H7 (cell line): ENCODE measurements at regions not wholly inside any gene's neighbourhood (a gene's known extent, or its start where the extent isn't known, plus 50 kb on each side); places are given as distances from the start of the nearest gene placed in this dataset.

Experiments
- DNase-seq: peaks from one replicate; pipeline ENCODE4 v3.0.0; 2012
- H3K27me3 ChIP-seq: 2 replicates; pipeline ENCODE4 v1.6.0; 2011; ENCODE audit warnings: mild to moderate bottlenecking, low read length; ENCODE audit not compliant: control insufficient read depth, insufficient read depth
- H3K36me3 ChIP-seq: replicated peaks from 2 replicates; pipeline ENCODE4 v1.5.1; 2011; ENCODE audit warnings: low read length; ENCODE audit not compliant: control insufficient read depth, insufficient read depth
- H3K4me3 ChIP-seq: 2 replicates; pipeline ENCODE4 v1.5.1; 2011; ENCODE audit warnings: low read depth, mild to moderate bottlenecking, control low read depth, low read length, moderate library complexity; ENCODE audit not compliant: insufficient read depth

- Histone ChIP-seq H3K27me3 (no peaks in the 10 kb centered on the region), H3K4me3 (no peak overlapping the region), H3K36me3 (no peaks in the 10 kb centered on the region)
- no peak for DNase-seq
These were observed 288.1 kb upstream of the PCDH10 start for GRCh38 chr4:132860976-132861375.

DNA sequence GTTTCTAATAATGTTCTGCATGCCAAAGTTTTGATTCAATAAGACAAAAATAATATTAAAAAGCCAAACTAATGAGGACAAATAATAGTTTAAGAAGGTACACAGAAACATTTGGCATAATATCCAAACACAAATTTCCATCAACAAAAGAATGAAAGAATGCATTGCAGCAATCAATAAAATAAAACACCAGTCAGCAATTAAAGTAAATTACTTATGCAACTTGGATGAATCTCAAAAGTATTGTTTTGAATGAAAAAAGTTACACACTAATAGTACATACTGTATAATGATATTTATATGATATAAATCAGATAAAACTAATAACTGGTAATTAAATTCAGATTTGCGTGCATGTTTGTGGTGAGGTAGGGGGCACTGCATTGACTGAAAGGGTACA is 285.5 kb upstream of the PCDH10 start:
- Histone ChIP-seq H3K36me3 (no peaks in the 10 kb centered on the region), H3K4me3 (no peak overlapping the region), H3K27me3 (no peaks in the 10 kb centered on the region)
- DNase-seq = no peak

DNA sequence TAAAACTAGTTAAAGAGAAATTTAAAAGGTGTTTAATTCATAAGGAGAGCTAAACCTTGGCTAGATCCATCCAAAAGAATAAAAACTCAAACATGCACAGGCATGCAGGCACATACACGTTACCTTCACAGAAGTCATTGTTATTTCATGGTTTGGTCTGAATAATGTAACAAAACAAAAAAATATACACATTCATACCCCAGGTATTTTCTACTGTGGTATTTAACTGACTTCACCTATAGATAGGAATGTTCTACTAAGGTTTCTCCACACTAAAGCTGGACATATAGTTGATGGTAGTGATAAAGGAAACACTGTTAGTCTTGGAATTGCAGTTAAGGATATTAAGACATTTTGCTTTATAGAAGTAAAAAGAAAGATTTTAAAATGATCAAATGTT is 283.6 kb upstream of the PCDH10 start:
- Histone ChIP-seq H3K27me3 (no peaks in the 10 kb centered on the region), H3K36me3 (no peaks in the 10 kb centered on the region), H3K4me3 (no peak overlapping the region)
- DNase-seq = no peak

- no peaks in the 10 kb centered on the region for H3K36me3 ChIP-seq
- H3K27me3 ChIP-seq = no peaks in the 10 kb centered on the region
- H3K4me3 ChIP-seq = no peak overlapping the region
- DNase-seq = no peak
These were observed 283.2 kb upstream of the PCDH10 start for GRCh38 chr4:132865922-132866321.

DNA sequence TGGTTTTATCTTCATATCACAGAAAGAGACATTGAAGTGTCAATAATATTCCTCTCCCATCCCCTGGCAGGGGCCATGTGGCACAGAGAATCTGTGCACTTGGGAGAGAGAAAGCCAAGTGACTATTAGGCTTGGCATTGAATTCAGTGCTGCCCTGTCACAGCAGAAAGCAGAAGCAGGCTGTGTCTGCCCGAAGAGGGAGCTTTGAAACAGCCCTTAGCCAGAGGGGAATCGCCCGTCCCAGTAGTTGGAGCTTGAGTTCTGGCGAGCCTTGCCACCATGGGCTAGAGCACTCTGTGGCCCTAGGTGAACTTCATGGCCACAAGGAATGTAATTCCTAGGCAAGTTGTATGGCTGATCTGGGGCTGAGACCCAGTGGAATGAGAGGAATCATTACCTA is 282.5 kb upstream of the PCDH10 start:
- no peaks in the 10 kb centered on the region for H3K36me3 ChIP-seq
- no peaks in the 10 kb centered on the region for H3K27me3 ChIP-seq
- no peak overlapping the region for H3K4me3 ChIP-seq
- no peak for DNase-seq

- Histone ChIP-seq H3K36me3 (no peaks in the 10 kb centered on the region), H3K27me3 (no peaks in the 10 kb centered on the region), H3K4me3 (no peak overlapping the region)
- DNase-seq = no peak
These were observed 255.3 kb upstream of the PCDH10 start for GRCh38 chr4:132893787-132894186.

- no peak overlapping the region for H3K4me3 ChIP-seq
- H3K27me3 ChIP-seq = no peaks in the 10 kb centered on the region
- no peak for DNase-seq
- H3K36me3 ChIP-seq = no peaks in the 10 kb centered on the region
These were observed 247.9 kb upstream of the PCDH10 start for GRCh38 chr4:132901224-132901623.

DNA sequence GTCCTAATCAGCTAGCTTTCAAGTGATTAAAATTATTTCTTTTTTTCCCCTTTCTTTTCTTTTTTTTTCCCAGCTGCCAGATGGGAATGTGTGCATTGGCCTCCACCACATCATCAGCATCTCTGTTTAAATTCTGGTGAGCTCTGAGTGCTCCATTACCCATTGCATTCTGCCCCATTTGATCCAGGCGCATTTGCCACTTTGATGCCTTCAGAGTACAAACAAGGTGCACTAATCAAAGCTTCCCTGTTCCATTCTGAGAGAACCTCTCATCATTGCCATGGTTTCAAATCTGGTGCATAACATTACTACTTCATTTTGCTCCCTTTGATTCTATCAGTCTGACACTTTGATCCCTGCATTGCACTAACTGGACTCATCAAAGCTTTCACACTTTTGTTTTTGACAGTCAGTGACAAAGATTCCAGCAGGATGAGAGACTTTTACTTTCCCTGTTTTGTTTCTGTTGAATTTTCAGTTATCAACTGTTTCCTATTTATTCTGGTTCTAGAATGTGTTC is 238.8 kb upstream of the PCDH10 start:
- no peak overlapping the region for H3K4me3 ChIP-seq
- no peaks in the 10 kb centered on the region for H3K36me3 ChIP-seq
- no peak for DNase-seq
- H3K27me3 ChIP-seq = no peaks in the 10 kb centered on the region

- no peak for DNase-seq
- no peaks in the 10 kb centered on the region for H3K27me3 ChIP-seq
- no peak overlapping the region for H3K4me3 ChIP-seq
- H3K36me3 ChIP-seq = no peaks in the 10 kb centered on the region
These were observed 231.0 kb upstream of the PCDH10 start for GRCh38 chr4:132918096-132918495.

GRCh38 chr4:132923516-132923915 is 225.6 kb upstream of the PCDH10 start:
- H3K27me3 ChIP-seq = no peaks in the 10 kb centered on the region
- no peaks in the 10 kb centered on the region for H3K36me3 ChIP-seq
- DNase-seq = no peak
- no peak overlapping the region for H3K4me3 ChIP-seq

DNA sequence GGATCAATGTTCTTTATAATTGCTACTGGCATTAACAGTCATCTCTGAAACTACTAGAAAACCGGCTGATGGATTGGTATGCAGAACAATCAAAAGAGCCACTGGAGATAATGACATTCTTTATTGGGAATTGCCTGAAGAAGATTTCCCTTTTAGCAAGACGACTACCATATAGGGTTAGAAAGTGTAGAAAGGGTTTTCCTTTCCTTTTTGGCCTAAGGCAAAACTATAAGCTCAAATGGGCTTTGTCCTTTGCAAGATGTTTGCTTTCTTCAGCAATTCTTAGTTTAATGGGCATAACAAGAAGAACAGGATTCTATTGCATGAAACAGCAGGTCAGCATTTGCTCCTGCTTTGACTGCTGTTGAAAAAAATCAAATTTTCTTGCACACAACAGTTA is 214.2 kb upstream of the PCDH10 start:
- Histone ChIP-seq H3K27me3 (no peaks in the 10 kb centered on the region), H3K4me3 (no peak overlapping the region), H3K36me3 (no peaks in the 10 kb centered on the region)
- no peak for DNase-seq

GRCh38 chr4:132955146-132955545 is 193.9 kb upstream of the PCDH10 start:
- H3K27me3 ChIP-seq = no peaks in the 10 kb centered on the region
- H3K4me3 ChIP-seq = no peak overlapping the region
- peak; percentile 6 for DNase-seq
- H3K36me3 ChIP-seq = no peaks in the 10 kb centered on the region

DNA sequence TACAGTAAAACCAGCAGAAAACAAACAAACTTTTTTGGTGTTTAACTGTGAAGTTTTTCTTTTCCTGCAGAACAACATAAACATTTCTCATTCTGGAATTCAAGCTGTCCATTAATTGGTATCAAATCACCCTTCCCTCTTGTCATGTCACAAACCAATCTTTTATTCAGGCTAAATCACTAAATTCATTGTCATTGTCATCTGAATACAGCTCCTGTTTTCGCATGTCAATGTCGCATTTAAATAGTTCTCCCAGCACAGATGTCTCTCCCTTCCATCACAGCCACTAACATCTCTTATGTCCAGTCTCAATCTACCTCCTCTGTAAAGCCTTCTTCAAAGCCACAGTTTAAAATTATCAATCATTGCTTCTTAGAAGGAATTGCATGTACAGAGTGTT is 192.1 kb upstream of the PCDH10 start:
- H3K36me3 ChIP-seq = no peaks in the 10 kb centered on the region
- no peaks in the 10 kb centered on the region for H3K27me3 ChIP-seq
- H3K4me3 ChIP-seq = no peak overlapping the region

DNA sequence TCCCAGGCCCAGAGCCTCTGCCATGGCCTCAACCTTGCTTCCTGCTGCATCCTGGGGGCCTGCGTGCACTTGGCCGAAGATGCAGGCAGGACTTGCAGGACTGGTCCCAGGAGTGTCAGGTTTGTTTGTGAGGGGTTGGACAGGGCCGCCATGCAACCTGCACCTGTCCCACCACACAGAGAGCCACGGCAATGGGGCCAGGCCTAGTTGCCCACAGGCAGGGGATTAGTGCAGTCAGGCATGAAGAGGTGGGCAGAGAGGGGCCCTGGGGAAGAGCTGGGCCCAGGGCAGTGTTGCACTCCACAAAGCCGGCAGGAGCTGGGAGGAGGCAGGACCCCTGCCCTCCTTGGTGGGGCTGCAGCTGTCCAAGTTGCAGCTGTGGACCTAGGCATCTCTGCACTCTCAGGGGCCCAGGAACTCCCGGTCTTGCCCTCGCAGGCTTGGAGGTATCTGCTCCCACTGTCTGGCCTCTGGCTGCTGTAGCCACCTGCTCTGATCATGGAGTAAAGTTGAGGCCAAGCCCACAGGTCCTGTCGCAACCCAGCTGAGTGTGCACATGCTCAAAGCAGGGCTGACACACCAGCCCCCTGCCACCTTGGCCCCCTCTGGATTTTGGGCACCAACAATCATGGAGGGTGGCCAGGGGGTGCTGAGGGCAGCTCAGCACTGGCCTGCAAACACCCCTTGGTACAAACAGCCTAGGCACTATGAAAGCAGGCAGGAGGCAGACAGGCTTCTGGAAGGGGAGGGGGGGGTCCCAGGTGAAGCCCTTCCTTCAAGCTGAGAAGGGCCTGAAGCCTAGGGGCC is 190.4 kb upstream of the PCDH10 start:
- Histone ChIP-seq H3K27me3 (no peaks in the 10 kb centered on the region), H3K4me3 (no peak overlapping the region), H3K36me3 (no peaks in the 10 kb centered on the region)
- no peak for DNase-seq

More for the DNA sequence above, 192.1 kb upstream of the PCDH10 start:
- DNase-seq = no peak

DNA sequence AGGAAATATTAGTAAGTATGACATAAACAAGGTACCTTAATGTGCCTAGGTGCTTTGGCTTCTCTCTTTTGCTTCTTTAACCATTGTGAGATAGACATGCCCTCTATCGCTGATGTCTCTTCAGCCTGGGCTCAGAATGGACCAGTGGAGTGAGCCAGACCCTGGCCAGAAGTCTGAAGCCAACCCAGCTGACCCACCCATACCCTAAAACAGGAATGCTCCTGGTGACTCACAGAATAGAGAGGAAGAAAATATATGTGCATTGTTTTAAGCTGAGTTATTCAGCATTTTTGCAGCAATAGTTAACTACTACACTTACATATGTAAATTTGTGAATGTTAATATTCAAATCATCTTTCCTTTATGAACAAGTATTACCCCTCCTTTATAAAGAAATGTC is 167.5 kb upstream of the PCDH10 start:
- DNase-seq = no peak
- Histone ChIP-seq H3K27me3 (no peaks in the 10 kb centered on the region), H3K4me3 (no peak overlapping the region), H3K36me3 (no peaks in the 10 kb centered on the region)
